Activated naive CD8-positive, alpha-beta T cell (primary cell): ENCODE measurements at regions not wholly inside any gene's neighbourhood (a gene's known extent, or its start where the extent isn't known, plus 50 kb on each side); places are given as distances from the start of the nearest gene placed in this dataset.
"Not testable (repeated sequence)": the region's sequence is repeated elsewhere in the genome, so short reads cannot be mapped to it uniquely, and the experiment has no call there.

Experiments used
- H3K27ac Mint-ChIP-seq: one replicate; pipeline ENCODE4 v1.8.0; 2021; ENCODE audit warnings: mixed read lengths
- H3K27me3 Mint-ChIP-seq: one replicate; pipeline ENCODE4 v1.8.0; 2021; ENCODE audit warnings: mixed read lengths
- H3K36me3 Mint-ChIP-seq: one replicate; pipeline ENCODE4 v1.8.0; 2021; ENCODE audit warnings: mixed read lengths
- H3K4me1 Mint-ChIP-seq: one replicate; pipeline ENCODE4 v1.8.0; 2021; ENCODE audit warnings: low read depth, mixed read lengths
- H3K4me3 Mint-ChIP-seq: one replicate; pipeline ENCODE4 v1.8.0; 2021; ENCODE audit warnings: mild to moderate bottlenecking, mixed read lengths
- H3K9me3 Mint-ChIP-seq: one replicate; pipeline ENCODE4 v1.8.0; 2021; ENCODE audit warnings: low read depth, mixed read lengths

DNA sequence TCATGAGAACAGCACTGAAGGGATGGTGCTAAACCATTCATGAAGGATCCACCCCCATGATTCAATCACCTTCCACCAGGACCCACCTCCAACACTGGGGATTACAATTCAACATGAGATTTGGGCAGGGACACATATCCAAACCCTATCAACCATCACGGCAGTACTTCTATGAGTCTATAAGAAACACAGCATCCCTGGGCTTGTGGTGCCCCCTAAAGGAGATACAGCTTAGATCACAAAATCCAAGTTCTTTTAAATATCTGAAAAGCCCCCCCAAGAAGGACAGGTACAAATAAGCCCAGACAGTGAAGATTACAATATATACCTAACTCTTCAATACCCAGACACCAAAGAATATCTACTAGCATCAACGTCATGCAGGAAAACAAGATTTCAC lies 233.7 kb upstream of the ADRA1B start:
- peaks cover 8% of the 10 kb centered on the region for H3K27me3 Mint-ChIP-seq
- peaks cover 25% of the 10 kb centered on the region for H3K9me3 Mint-ChIP-seq
- peaks cover 12% of the 10 kb centered on the region for H3K36me3 Mint-ChIP-seq
- peaks cover 5% of the 10 kb centered on the region for H3K4me1 Mint-ChIP-seq
- H3K27ac Mint-ChIP-seq: no peak overlapping the region
- no peak overlapping the region for H3K4me3 Mint-ChIP-seq

GRCh38 chr5:159687892-159688291 lies 228.4 kb upstream of the ADRA1B start:
- H3K27ac Mint-ChIP-seq, H3K9me3 Mint-ChIP-seq, H3K36me3 Mint-ChIP-seq, H3K4me3 Mint-ChIP-seq, H3K4me1 Mint-ChIP-seq: not testable (repeated sequence)
- H3K27me3 Mint-ChIP-seq: peaks cover 16% of the 10 kb centered on the region

GRCh38 chr5:159695741-159696294 lies 220.5 kb upstream of the ADRA1B start:
- peaks cover 6% of the 10 kb centered on the region for H3K9me3 Mint-ChIP-seq
- no peak overlapping the region for H3K4me3 Mint-ChIP-seq
- H3K36me3 Mint-ChIP-seq: no peaks in the 10 kb centered on the region
- H3K4me1 Mint-ChIP-seq: no peaks in the 10 kb centered on the region
- peaks cover 4% of the 10 kb centered on the region for H3K27me3 Mint-ChIP-seq
- H3K27ac Mint-ChIP-seq: no peak overlapping the region

DNA sequence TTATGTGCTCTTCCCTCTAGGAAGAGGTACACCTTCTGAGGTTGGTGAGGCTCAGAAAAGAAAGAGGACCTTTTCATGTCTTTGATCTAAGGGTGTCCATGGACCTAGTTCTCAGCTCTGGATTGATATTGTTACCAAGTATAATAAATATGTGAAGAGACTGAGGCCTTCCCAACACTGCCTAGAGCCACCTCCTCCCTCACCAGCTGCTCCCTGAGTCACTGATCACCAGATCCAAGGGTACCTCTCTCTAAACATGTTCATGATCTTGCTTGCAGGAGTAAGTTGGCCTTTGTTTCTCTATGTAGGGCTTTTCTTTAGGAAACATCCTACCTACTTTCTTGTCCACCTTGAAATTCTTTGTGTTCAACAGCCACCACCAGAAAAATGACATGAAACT lies 218.8 kb upstream of the ADRA1B start:
- Mint-ChIP-seq H3K27me3 (peaks cover 2% of the 10 kb centered on the region), H3K36me3 (no peaks in the 10 kb centered on the region), H3K27ac (no peak overlapping the region), H3K4me1 (no peaks in the 10 kb centered on the region), H3K9me3 (peaks cover 3% of the 10 kb centered on the region), H3K4me3 (no peak overlapping the region)

DNA sequence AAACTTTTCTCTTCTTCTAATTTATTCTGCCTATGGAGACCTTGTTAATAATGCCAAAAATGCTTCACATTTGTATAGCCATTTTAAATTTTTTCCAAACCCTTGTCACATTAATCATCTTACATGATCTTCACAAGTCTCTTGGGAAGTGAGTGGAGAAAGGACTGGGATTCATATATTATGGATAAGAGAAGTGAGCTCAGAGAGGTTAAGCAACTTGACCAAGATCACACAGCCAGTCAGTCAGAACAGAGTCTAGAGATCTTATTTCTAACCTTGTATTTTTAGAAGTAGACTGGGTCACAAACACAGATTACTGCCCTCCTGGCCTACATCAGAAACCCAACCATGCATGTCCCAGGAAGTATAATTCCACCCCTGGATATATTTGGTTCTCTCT lies 218.0 kb upstream of the ADRA1B start:
- Mint-ChIP-seq H3K9me3 (no peaks in the 10 kb centered on the region), H3K27me3 (no peaks in the 10 kb centered on the region), H3K4me1 (no peaks in the 10 kb centered on the region), H3K27ac (no peak overlapping the region), H3K36me3 (no peaks in the 10 kb centered on the region), H3K4me3 (no peak overlapping the region)

DNA sequence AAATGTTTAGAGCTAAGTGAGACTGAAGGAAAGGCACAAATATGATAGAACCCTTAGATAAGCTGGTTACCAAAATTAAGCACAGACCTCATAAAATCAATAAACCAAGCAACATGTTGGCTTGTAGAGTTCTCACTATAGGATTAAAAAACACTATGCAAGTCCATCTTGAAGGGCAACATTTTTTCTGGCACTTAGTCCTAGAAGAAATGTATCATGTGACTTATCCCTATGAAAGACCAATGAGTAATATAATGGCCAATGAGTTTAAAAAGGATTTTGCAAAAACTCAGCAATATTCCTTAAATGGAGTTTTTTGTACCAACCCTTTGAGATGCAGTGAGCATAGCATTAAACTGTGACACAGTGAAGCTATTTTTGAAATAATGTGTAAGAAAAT lies 216.3 kb upstream of the ADRA1B start:
- Mint-ChIP-seq H3K36me3 (no peaks in the 10 kb centered on the region), H3K4me1 (no peaks in the 10 kb centered on the region)

GRCh38 chr5:159702301-159702700 lies 214.0 kb upstream of the ADRA1B start:
- Mint-ChIP-seq H3K27ac (no peak overlapping the region), H3K36me3 (no peaks in the 10 kb centered on the region), H3K27me3 (peaks cover 2% of the 10 kb centered on the region), H3K4me1 (no peaks in the 10 kb centered on the region), H3K4me3 (no peak overlapping the region), H3K9me3 (no peaks in the 10 kb centered on the region)

More for the DNA sequence above, 216.3 kb upstream of the ADRA1B start:
- Mint-ChIP-seq H3K4me3 (no peak overlapping the region), H3K27ac (no peak overlapping the region), H3K27me3 (peaks cover 2% of the 10 kb centered on the region), H3K9me3 (no peaks in the 10 kb centered on the region)

GRCh38 chr5:159702826-159703225 lies 213.5 kb upstream of the ADRA1B start:
- Mint-ChIP-seq H3K36me3 (no peaks in the 10 kb centered on the region), H3K9me3 (no peaks in the 10 kb centered on the region), H3K27me3 (peaks cover 2% of the 10 kb centered on the region), H3K27ac (no peak overlapping the region), H3K4me1 (no peaks in the 10 kb centered on the region), H3K4me3 (no peak overlapping the region)

DNA sequence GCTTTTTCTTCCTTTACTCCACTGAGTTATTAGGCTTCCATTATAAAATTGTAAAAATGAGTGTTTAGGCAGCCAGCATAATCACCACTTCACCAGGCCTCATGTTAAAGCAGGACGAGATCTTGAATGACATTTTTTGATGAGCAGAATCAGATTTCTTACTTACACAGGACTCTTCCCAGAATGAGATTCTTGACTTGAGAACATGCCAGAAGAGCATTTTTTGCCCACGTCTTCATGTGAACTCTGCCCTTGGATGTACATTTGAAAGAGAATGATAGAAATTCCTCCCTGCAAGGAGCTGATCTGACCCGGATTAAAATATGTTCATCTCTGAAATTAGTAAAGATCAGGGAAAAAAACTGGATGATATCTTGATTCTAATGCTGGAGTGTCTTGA lies 212.1 kb upstream of the ADRA1B start:
- Mint-ChIP-seq H3K36me3 (no peaks in the 10 kb centered on the region), H3K9me3 (peaks cover 3% of the 10 kb centered on the region), H3K4me3 (no peak overlapping the region), H3K4me1 (no peaks in the 10 kb centered on the region), H3K27ac (no peak overlapping the region), H3K27me3 (peaks cover 5% of the 10 kb centered on the region)

GRCh38 chr5:159705948-159706347 lies 210.3 kb upstream of the ADRA1B start:
- no peak overlapping the region for H3K27ac Mint-ChIP-seq
- peaks cover 4% of the 10 kb centered on the region for H3K9me3 Mint-ChIP-seq
- no peak overlapping the region for H3K4me3 Mint-ChIP-seq
- H3K4me1 Mint-ChIP-seq: no peaks in the 10 kb centered on the region
- peaks cover 5% of the 10 kb centered on the region for H3K27me3 Mint-ChIP-seq
- no peaks in the 10 kb centered on the region for H3K36me3 Mint-ChIP-seq

- H3K9me3 Mint-ChIP-seq: peaks cover 4% of the 10 kb centered on the region
- no peaks in the 10 kb centered on the region for H3K36me3 Mint-ChIP-seq
- no peak overlapping the region for H3K27ac Mint-ChIP-seq
- H3K27me3 Mint-ChIP-seq: peaks cover 5% of the 10 kb centered on the region
- H3K4me1 Mint-ChIP-seq: no peaks in the 10 kb centered on the region
- no peak overlapping the region for H3K4me3 Mint-ChIP-seq
Observed at GRCh38 chr5:159708090-159708489, 208.2 kb upstream of the ADRA1B start.

- Mint-ChIP-seq H3K4me3 (no peak overlapping the region), H3K36me3 (no peaks in the 10 kb centered on the region), H3K27ac (no peak overlapping the region), H3K27me3 (peaks cover 4% of the 10 kb centered on the region), H3K4me1 (no peaks in the 10 kb centered on the region), H3K9me3 (peaks cover 4% of the 10 kb centered on the region)
Observed at GRCh38 chr5:159712672-159713071, 203.6 kb upstream of the ADRA1B start.

GRCh38 chr5:159713254-159713653 lies 203.0 kb upstream of the ADRA1B start:
- Mint-ChIP-seq H3K9me3 (peaks cover 4% of the 10 kb centered on the region), H3K4me1 (no peaks in the 10 kb centered on the region), H3K4me3 (no peak overlapping the region), H3K36me3 (no peaks in the 10 kb centered on the region), H3K27ac (no peak overlapping the region), H3K27me3 (peaks cover 7% of the 10 kb centered on the region)

DNA sequence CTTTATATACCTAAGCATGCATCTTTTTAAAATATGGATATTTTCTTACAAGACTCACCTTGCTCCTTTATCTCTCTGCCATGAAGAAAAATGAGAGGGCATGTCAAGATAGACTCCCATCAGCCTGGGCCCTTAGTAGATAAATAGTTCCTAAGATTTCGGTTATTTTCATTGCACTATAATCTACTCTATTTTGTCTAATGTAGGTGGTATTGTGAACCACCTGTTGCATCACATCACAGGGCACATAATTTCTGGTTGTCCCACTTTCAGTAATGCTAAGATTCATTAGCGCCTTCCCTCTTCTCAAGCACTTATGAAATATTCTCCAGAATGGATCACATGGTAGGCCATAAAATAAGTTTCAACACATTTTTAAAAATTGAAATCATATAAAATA lies 202.5 kb upstream of the ADRA1B start:
- H3K27me3 Mint-ChIP-seq: peaks cover 7% of the 10 kb centered on the region
- no peaks in the 10 kb centered on the region for H3K4me1 Mint-ChIP-seq
- peaks cover 4% of the 10 kb centered on the region for H3K9me3 Mint-ChIP-seq
- no peak overlapping the region for H3K27ac Mint-ChIP-seq
- H3K4me3 Mint-ChIP-seq: no peak overlapping the region
- H3K36me3 Mint-ChIP-seq: no peaks in the 10 kb centered on the region

DNA sequence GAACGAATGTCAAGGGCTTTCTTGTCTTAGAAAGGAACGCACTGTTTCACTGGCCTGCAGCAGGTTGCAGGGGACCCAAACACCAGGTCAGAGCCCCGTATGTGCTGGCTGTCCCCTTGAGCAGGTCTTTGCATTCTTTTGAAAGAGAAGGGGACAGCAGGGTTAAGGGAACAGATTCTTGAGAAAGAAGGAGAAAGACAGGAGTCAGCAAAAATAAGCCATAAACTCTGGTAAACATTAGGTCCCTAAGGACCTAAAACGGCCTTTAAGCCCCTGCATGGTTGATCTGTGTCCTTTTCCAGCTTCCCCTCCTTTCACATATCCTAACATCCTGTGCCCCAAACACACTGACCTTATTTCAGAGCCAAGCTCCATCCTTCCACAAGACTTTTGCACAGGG lies 190.8 kb upstream of the ADRA1B start:
- Mint-ChIP-seq H3K27ac (no peak overlapping the region), H3K4me3 (no peak overlapping the region), H3K27me3 (no peaks in the 10 kb centered on the region), H3K9me3 (no peaks in the 10 kb centered on the region), H3K36me3 (no peaks in the 10 kb centered on the region), H3K4me1 (no peaks in the 10 kb centered on the region)

- H3K4me3 Mint-ChIP-seq: no peak overlapping the region
- no peak overlapping the region for H3K27ac Mint-ChIP-seq
- no peaks in the 10 kb centered on the region for H3K9me3 Mint-ChIP-seq
- no peaks in the 10 kb centered on the region for H3K4me1 Mint-ChIP-seq
- H3K27me3 Mint-ChIP-seq: no peaks in the 10 kb centered on the region
- no peaks in the 10 kb centered on the region for H3K36me3 Mint-ChIP-seq
Observed at GRCh38 chr5:159727167-159727566, 189.1 kb upstream of the ADRA1B start.
